OCI-LY3 (cell line): ENCODE measurements at regions not wholly inside any gene's neighbourhood (a gene's known extent, or its start where the extent isn't known, plus 50 kb on each side); places are given as distances from the start of the nearest gene placed in this dataset.

ENCODE experiments used
- EZH2phosphoT487 ChIP-seq: fragments of 200-600 bp; shearing (Covaris generic); IDR thresholded peaks from 2 replicates; pipeline ENCODE4 v1.6.1; 2018; ENCODE audit warnings: antibody characterized with exemption, mixed run types, low read depth
- TF ChIP-seq, protein P1 (sequence below): fragments of 200-600, 300-600 bp; sonication (generic); IDR thresholded peaks from 2 replicates; pipeline ENCODE4 v1.5.1; 2014; ENCODE audit warnings: antibody characterized with exemption, low read length, low read depth

DNA sequence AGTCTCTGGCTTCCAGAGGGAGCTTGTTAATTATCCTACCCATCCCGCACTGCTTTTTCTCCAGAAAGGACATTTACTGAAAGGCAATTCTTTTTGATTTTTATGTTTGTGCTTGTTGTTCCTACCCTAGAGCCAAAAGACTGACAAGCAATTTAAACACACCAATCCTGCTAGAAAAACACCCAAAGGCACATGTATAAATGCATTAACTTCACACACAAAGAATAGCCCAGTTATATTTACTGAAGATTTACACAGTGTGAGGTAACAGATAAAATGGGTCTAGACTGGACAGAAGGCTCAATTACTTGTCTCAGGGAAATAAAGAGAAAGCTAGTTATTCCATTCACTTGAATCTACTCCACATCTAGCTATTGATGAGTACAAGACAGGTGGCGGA, 61.2 kb upstream of the NOCT start:
- TF ChIP-seq, protein P1, sequence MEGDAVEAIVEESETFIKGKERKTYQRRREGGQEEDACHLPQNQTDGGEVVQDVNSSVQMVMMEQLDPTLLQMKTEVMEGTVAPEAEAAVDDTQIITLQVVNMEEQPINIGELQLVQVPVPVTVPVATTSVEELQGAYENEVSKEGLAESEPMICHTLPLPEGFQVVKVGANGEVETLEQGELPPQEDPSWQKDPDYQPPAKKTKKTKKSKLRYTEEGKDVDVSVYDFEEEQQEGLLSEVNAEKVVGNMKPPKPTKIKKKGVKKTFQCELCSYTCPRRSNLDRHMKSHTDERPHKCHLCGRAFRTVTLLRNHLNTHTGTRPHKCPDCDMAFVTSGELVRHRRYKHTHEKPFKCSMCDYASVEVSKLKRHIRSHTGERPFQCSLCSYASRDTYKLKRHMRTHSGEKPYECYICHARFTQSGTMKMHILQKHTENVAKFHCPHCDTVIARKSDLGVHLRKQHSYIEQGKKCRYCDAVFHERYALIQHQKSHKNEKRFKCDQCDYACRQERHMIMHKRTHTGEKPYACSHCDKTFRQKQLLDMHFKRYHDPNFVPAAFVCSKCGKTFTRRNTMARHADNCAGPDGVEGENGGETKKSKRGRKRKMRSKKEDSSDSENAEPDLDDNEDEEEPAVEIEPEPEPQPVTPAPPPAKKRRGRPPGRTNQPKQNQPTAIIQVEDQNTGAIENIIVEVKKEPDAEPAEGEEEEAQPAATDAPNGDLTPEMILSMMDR = no peak
- TF ChIP-seq EZH2phosphoT487 = no peak
